ENCODE measurements at regions not wholly inside any gene's neighbourhood (a gene's known extent, or its start where the extent isn't known, plus 50 kb on each side); places are given as distances from the start of the nearest gene placed in this dataset.

DNA sequence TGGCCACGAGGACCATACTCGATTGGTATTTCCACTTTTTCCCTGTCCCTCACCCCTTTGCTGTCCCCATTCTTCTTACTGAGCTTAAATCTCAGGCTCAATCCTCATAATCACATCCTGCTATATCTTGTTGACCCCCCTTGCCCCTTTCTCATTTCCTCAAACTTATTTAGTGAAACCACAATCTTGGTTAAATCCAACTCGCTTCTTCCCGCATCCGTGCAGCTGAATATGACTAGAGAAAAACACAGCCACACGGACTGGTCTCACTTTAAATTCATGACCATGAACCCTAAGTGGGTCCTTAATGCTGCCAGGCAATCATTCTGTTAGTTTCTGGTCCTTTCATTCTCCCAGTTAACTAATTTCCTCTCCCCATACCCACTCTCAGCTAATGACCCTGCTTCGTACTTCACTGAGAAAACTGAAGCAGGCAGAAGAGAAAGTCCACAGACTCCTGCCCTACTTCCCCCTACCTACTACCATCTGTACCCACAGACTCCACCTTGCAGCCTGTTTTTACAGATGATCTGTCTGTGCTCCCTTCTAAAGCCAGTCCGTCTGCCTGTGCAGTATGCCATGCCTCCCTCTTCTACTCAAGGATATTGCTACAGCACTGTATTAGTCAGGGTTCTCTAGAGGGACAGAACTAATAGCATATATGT, 96.8 kb upstream of the LMO4 start:
- TF ChIP-seq, protein P1, sequence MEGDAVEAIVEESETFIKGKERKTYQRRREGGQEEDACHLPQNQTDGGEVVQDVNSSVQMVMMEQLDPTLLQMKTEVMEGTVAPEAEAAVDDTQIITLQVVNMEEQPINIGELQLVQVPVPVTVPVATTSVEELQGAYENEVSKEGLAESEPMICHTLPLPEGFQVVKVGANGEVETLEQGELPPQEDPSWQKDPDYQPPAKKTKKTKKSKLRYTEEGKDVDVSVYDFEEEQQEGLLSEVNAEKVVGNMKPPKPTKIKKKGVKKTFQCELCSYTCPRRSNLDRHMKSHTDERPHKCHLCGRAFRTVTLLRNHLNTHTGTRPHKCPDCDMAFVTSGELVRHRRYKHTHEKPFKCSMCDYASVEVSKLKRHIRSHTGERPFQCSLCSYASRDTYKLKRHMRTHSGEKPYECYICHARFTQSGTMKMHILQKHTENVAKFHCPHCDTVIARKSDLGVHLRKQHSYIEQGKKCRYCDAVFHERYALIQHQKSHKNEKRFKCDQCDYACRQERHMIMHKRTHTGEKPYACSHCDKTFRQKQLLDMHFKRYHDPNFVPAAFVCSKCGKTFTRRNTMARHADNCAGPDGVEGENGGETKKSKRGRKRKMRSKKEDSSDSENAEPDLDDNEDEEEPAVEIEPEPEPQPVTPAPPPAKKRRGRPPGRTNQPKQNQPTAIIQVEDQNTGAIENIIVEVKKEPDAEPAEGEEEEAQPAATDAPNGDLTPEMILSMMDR (IDR thresholded peaks at IDR 0.05; ENCODE audit: control extremely low read depth, extremely low read depth, low read depth, missing control alignments) = no peak
- DNase-seq (ENCODE audit: extremely low spot score) = no peak
- CTCF ChIA-PET = interaction anchor here (0.9 kb wide), 1 partner anchor 12 kb away, joined by 3 read pairs; no protein-coding TSS in a partner anchor
- POLR2A ChIA-PET = no interaction called here

DNA sequence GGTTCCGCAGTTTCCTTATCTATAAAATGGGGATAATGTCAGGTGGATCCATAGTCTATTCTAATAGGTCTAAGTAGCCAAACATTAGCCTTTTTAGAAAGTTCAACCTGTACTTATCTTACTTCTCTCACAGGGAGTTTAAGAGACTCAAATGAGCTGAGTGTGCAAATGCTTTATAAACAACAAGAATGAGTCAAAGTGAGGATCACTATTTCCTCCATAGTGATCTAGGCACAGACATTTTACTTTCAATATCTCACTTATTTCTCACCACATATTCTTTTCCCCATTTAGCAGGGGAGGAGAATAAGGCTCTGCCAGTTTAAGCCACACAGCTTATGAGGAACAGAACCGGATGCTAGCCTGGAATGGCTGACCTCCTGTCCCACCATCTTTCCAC, 92.1 kb upstream of the LMO4 start:
- POLR2A ChIA-PET = no interaction called here
- TF ChIP-seq, protein P1 (IDR thresholded peaks at IDR 0.05; ENCODE audit: control extremely low read depth, extremely low read depth, low read depth, missing control alignments) = no peak
- no peak for DNase-seq (ENCODE audit: extremely low spot score)
- CTCF ChIA-PET = no interaction called here

DNA sequence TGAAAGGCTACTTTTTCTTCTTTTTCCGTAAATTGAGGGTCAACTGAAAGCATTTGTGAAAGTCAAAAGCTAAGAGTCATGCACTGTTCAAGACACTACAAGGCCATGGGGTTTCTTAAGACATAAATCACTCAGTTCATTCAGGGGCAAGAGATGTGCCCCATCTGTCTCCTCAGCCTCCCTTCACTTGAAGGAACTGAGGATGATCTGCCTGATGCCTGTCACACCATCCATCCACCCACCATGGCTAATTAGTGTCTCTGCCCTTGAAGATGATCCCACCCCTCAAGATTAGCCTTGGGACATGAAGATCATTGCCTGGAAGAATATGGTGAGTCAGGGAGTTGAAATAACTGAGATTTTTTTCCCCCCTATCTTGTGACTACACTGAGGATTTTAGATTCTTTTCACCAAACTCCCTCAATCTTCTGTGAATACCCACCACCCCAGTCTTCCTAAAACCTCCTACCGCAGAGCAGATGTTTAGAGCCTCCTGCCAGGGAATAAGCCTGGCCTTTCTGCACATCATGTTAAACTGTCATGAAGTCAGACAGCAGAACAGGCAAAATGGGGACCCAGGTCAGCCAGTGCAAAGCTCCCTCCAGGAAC, 88.6 kb upstream of the LMO4 start:
- ChIA-PET POLR2A (no interaction called here), CTCF (interaction anchor here (1.1 kb wide), 1 partner anchor 53 kb away, joined by 3 read pairs; no protein-coding TSS in a partner anchor)
- TF ChIP-seq, protein P1 (IDR thresholded peaks at IDR 0.05; ENCODE audit: control extremely low read depth, extremely low read depth, low read depth, missing control alignments) = no peak
- no peak for DNase-seq (ENCODE audit: extremely low spot score)

DNA sequence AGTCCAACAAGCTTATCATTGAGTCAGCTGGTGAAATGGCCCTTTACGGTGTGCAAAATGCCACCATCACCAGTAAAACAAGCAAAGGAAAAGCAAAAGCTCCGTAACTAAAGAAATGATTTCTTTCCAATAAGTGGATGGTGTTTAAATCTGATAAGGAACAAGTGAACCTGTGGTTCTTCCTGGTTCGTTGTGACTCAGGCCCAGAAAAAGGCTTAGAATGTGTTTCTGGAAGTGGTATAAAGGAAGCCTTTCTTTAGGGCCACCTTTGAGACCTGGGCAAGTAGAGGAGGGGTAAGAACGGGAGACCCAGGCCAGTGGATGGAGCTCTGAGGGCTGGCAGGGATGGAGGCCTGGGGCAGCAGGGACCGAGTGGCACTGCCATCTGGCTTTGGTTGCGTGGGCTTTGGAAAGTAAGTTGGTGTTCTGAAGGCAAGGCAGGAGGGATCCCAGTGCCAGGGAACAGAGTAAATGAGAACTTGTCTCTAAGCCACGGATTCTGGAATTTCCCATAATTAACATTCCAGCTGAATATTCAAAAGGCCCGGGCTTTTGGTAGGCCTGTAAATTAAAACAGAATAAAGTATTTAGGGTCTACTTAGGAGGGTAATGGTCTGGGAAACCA, 87.9 kb upstream of the LMO4 start:
- DNase-seq (ENCODE audit: extremely low spot score) = no peak
- ChIA-PET CTCF (no interaction called here), POLR2A (no interaction called here)

DNA sequence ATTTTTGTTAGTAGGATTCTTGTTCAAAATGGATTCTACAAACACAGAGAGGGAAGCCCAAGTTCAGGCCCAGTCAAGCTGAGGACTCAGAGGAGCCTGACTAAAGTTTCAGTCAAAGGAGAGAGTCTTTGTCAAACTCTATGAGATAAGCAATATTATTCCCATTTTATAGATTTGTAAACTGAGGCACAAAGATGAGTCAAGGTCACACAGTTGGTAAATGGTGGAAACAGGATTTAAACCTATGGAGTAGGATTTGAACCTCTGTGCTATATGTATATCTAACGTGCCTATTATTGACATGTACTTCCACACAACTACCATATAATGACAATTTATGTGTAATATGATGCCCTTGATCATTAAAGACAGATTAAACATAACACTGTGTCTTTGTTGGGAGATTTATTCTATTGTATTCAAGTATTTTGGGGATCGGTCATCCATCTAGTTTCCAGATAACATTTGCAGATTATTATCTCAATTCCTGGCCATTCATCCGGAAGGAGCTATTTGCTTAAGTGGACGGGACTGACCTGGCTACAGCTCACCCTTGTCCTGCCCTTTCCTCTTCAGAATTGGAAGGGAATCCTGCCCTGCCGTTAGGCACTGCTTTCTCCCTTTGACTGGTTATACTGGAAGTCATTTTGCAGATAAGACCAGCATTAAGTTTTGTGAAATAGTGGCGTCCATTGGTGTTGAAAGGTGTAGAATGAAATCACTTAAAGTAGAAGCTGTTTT, 86.1 kb upstream of the LMO4 start:
- no peak for DNase-seq (ENCODE audit: extremely low spot score)
- ChIA-PET POLR2A (no interaction called here), CTCF (interaction anchor here (1.1 to 2.9 kb wide), 3 partner anchors 9 to 24 kb away, joined by 3 to 8 read pairs (median 3); no protein-coding TSS in a partner anchor)
- TF ChIP-seq, protein P1 (IDR thresholded peaks at IDR 0.05; ENCODE audit: control extremely low read depth, extremely low read depth, low read depth, missing control alignments) = no peak

More for the DNA sequence above, 87.9 kb upstream of the LMO4 start:
- TF ChIP-seq, protein P1 (IDR thresholded peaks at IDR 0.05; ENCODE audit: control extremely low read depth, extremely low read depth, low read depth, missing control alignments) = no peak

DNA sequence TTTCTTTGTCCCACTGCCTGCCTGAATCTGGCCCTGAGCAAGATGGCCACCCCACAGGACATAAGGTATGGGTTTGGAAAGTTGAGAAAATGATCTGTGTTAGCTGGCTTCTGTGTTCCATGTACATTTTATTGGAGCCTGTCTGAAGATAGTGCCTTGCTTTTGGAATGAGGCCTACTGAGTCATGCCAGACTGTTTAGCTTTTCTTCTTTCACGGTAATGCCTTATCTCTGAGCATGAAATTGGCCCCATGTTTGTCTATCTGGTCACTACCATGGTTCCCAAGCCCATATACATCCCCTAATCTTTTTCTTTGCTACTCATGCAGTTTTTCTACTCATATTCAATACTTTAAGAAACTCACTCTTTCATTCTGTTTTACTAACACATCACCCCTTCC, 85.1 kb upstream of the LMO4 start:
- DNase-seq (ENCODE audit: extremely low spot score) = no peak
- TF ChIP-seq, protein P1 (IDR thresholded peaks at IDR 0.05; ENCODE audit: control extremely low read depth, extremely low read depth, low read depth, missing control alignments) = no peak
- POLR2A ChIA-PET = no interaction called here
- CTCF ChIA-PET = interaction anchor here (1.2 to 2.9 kb wide), 4 partner anchors 10 to 24 kb away, joined by 3 to 8 read pairs (median 4); no protein-coding TSS in a partner anchor

All from GM10248 (cell line).